GM18870 (cell line): ENCODE measurements at regions not wholly inside any gene's neighbourhood (a gene's known extent, or its start where the extent isn't known, plus 50 kb on each side); places are given as distances from the start of the nearest gene placed in this dataset.
A peak's percentile ranks its signal among the peaks of the same experiment; 100 is the strongest.

Experiments
- ATAC-seq: cut with Tn5 transposase; IDR thresholded peaks from one replicate; pipeline ENCODE4 v1.9.1; 2021; ENCODE audit warnings: moderate library complexity; ENCODE audit not compliant: unreplicated experiment

- peak; percentile 53 for ATAC-seq
Measured at GRCh38 chr18:56235481-56236013, 402.8 kb downstream of the TXNL1 start.

GRCh38 chr18:56235071-56235470 is 403.3 kb downstream of the TXNL1 start:
- no peak for ATAC-seq

- ATAC-seq, result no peak
Measured at GRCh38 chr18:56233595-56233994, 404.8 kb downstream of the TXNL1 start.

- no peak for ATAC-seq
Measured at GRCh38 chr18:56226025-56226424, 412.4 kb downstream of the TXNL1 start.

- no peak for ATAC-seq
Measured at GRCh38 chr18:56224669-56225561, 413.5 kb downstream of the TXNL1 start.

GRCh38 chr18:56221195-56222065 is 417.0 kb downstream of the TXNL1 start:
- ATAC-seq, result no peak

- ATAC-seq, result no peak
Measured at GRCh38 chr18:56217406-56217805, 421.0 kb downstream of the TXNL1 start.

- no peak for ATAC-seq
Measured at GRCh38 chr18:56214706-56215105, 423.7 kb downstream of the TXNL1 start.

- ATAC-seq, result no peak
Measured at GRCh38 chr18:56210520-56210919, 427.9 kb downstream of the TXNL1 start.

- no peak for ATAC-seq
Measured at GRCh38 chr18:56207989-56208388, 430.4 kb downstream of the TXNL1 start.

- no peak for ATAC-seq
Measured at GRCh38 chr18:56204052-56204451, 434.3 kb downstream of the TXNL1 start.

- no peak for ATAC-seq
Measured at GRCh38 chr18:56202678-56203077, 435.7 kb downstream of the TXNL1 start.

GRCh38 chr18:56200381-56200911 is 437.9 kb downstream of the TXNL1 start:
- no peak for ATAC-seq

- no peak for ATAC-seq
Measured at GRCh38 chr18:56199580-56200330, 438.6 kb downstream of the TXNL1 start.

- ATAC-seq, result no peak
Measured at GRCh38 chr18:56197241-56197859, 441.0 kb downstream of the TXNL1 start.

GRCh38 chr18:56196495-56197225 is 441.7 kb downstream of the TXNL1 start:
- ATAC-seq, result no peak

GRCh38 chr18:56191334-56191733 is 447.1 kb downstream of the TXNL1 start:
- no peak for ATAC-seq

- ATAC-seq, result no peak
Measured at GRCh38 chr18:56189615-56190014, 448.8 kb downstream of the TXNL1 start.

- ATAC-seq, result no peak
Measured at GRCh38 chr18:56188529-56189275, 449.7 kb downstream of the TXNL1 start.
